AG10803 (cell line): ENCODE measurements at regions not wholly inside any gene's neighbourhood (a gene's known extent, or its start where the extent isn't known, plus 50 kb on each side); places are given as distances from the start of the nearest gene placed in this dataset.

ENCODE experiments used
- DNase-seq: peaks from one replicate; pipeline ENCODE4 v3.0.0; 2010; ENCODE audit warnings: low read depth
- H3K4me3 ChIP-seq: 2 replicates; pipeline ENCODE4 v1.5.1; 2011; ENCODE audit warnings: mild to moderate bottlenecking, low read length, control low read depth
- TF ChIP-seq, protein P1 (sequence below): conservative IDR thresholded peaks from 2 replicates; pipeline ENCODE4 v1.5.1; 2011; ENCODE audit warnings: mild to moderate bottlenecking, low read length, control low read depth, inconsistent platforms

DNA sequence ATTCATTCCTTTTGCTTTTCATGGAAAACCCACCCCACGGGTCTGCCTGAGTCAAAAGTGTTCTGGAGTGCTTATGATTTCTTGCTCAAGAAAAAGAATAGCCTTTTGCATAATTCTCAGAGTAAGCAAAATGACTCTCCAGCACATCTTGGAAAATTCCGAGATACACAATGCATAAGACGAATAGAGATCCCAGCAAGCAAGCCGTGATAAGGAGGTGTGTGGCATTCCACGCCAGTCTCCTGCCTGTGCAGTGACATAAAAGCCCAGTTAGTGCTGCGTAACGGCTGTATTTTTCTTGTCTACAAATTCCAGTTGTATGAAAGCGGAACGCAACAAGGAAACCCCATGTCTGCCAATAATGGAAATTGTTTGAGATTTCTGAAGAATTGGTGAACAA lies 237.9 kb upstream of the GATB start:
- TF ChIP-seq, protein P1, sequence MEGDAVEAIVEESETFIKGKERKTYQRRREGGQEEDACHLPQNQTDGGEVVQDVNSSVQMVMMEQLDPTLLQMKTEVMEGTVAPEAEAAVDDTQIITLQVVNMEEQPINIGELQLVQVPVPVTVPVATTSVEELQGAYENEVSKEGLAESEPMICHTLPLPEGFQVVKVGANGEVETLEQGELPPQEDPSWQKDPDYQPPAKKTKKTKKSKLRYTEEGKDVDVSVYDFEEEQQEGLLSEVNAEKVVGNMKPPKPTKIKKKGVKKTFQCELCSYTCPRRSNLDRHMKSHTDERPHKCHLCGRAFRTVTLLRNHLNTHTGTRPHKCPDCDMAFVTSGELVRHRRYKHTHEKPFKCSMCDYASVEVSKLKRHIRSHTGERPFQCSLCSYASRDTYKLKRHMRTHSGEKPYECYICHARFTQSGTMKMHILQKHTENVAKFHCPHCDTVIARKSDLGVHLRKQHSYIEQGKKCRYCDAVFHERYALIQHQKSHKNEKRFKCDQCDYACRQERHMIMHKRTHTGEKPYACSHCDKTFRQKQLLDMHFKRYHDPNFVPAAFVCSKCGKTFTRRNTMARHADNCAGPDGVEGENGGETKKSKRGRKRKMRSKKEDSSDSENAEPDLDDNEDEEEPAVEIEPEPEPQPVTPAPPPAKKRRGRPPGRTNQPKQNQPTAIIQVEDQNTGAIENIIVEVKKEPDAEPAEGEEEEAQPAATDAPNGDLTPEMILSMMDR = no peak
- H3K4me3 ChIP-seq = no peak overlapping the region
- no peak for DNase-seq

DNA sequence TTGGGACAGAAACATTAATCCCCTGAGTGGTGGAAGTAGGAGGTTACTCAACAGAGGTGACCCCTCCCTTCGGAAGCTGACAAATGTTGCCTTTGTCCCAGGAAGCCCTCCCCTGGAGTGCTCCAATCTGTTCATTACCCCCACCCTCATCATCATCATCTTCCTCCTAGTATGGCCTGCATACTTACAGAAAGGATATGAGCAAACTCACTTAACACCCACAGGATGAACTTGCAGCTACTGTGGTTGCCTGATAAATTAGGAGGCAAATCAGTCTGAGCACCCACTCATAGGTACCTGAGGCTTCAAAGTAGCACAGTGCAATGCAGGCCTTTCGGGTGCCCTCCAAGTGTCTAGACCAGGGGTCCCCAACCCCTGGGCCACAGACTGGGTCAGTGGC lies 236.7 kb upstream of the GATB start:
- TF ChIP-seq, protein P1 = no peak
- no peak overlapping the region for H3K4me3 ChIP-seq
- DNase-seq = no peak

DNA sequence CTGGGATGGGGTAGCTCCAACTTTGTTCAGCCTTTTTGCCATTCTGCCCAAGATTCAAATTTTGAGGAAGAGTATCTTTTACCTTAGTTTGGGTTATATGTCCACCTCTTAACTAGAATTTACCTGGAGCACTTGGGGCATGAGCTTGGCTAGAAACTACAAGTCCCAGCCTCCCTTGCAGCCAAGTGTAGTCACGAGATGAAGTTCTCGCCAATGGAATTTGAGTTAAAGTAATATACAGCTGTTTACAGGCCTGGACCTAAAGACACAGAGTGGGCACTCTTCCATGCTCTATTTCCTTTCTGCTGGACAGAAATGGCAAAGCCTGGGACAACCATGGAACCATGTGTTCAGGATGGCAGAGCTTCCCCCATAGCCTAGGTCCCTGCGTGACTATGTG lies 233.6 kb upstream of the GATB start:
- no peak overlapping the region for H3K4me3 ChIP-seq
- TF ChIP-seq, protein P1 = no peak
- DNase-seq = no peak

DNA sequence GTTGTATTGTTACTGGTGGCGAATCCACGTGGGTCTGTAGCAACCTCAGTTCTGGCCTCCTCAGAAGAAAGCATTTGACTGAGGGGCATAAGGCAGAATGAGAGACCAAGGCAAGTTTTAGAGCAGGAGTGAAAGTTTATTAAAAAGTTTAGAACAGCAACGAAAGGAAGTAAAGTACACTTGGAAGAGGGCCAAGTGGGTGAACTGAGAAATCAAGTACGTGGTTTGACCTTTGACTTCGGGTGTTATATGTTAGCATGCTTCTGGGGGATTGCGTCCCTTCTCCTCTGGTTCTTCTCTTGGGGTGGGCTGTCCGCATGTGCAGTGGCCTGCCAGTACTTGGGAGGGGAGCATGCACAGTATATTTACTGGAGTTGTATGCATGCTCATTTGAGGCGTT lies 232.7 kb upstream of the GATB start:
- DNase-seq = no peak
- H3K4me3 ChIP-seq = no peak overlapping the region
- TF ChIP-seq, protein P1 = no peak

DNA sequence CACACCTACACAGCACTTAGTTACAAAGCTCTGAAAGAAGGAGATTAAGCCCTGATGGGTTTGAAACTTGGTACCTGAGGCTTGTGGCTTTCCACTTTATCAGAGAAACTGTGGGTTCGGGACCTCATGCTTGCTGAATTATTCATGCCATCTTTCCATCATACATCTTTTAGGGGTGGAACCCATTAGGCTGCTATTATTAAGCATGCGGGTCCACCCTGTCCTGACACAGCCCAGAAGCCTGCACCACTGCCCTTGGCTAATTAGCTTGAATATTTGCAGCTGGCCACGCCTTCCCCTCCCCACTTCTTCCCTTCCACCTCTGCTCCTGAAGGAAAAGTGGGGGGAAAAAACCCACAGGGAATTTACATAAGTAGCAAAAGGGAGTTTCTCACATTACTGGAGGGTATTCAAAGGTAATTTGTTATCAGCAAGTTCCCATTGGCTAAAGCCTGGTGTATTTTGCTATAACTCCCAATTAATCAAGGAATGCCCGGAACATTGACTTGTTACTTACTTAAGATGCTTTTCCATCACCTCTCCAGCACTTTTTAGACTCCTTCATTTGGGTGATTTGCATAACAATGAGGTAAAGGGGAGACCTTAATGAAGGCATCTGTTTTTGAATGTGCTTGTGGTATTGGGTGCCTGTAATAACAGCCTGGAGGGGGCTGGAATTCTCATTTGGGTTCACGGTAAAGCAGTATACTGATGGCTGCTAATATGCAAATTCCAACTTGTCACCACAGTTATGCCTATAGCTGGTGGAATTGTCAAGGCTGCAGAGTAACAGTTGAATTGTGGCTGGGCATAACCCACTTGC lies 231.7 kb upstream of the GATB start:
- H3K4me3 ChIP-seq = no peak overlapping the region
- TF ChIP-seq, protein P1 = no peak
- no peak for DNase-seq

DNA sequence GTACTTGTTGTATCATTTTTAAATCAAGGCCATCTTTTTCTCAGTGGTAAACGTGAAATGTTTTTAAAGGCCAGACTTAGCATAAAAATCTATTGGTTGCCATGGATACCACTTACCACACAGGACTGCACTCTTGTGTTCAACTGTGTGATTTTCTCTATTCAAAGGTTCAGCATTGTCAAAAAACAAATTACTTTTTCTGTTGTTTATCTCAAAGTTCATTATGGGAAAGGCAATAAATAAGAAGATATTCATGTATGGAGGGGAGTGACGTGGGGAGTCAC lies 231.0 kb upstream of the GATB start:
- no peak for DNase-seq
- TF ChIP-seq, protein P1 = no peak
- H3K4me3 ChIP-seq = no peak overlapping the region

DNA sequence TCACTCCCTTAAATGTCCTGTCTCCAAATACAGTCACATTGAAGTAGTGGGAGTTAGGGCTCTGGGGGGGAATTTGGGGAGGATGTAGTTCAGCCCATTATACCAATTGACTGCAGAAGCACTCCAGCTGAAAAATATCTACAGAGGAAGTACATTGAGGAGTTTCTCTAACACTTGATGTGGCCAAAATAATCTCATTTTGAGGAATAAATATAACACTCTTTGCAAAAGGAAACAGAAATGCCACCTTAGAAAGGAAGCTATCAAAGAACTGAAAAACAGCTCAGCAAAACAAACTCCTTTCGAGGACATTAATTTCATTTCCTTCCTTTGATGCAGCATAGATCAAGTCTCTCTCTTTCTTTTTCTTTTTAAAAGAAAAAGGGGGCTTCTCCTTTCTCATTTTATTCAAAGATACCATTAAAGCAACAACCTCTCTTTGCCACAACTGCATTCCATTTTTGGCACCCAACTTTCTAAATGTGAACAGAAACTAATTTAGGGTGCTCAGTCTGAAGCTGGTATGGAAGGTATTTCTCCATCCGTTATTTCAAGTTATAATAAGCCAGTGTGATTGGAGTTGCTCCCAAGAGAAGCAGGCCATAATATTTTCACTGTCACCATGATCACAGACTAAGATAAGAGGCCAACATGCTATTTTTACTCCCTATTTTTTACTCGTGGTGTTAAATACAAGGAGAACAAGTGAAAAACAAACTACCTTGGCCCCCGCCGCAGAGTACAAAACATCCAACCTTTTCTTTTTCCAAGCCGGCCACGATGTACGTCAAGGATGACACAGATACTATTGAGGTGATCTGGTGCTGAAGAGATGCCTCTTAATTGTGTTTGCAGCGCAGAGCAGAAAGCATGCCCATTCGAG lies 230.4 kb upstream of the GATB start:
- DNase-seq = no peak
- TF ChIP-seq, protein P1 = no peak
- no peak overlapping the region for H3K4me3 ChIP-seq
